GM19452 (cell line): ENCODE measurements at regions not wholly inside any gene's neighbourhood (a gene's known extent, or its start where the extent isn't known, plus 50 kb on each side); places are given as distances from the start of the nearest gene placed in this dataset.
"Not testable (repeated sequence)": the region's sequence is repeated elsewhere in the genome, so short reads cannot be mapped to it uniquely, and the experiment has no call there.

Experiments
- ATAC-seq: cut with Tn5 transposase; IDR thresholded peaks from one replicate; pipeline ENCODE4 v1.9.1; 2021; ENCODE audit not compliant: unreplicated experiment

DNA sequence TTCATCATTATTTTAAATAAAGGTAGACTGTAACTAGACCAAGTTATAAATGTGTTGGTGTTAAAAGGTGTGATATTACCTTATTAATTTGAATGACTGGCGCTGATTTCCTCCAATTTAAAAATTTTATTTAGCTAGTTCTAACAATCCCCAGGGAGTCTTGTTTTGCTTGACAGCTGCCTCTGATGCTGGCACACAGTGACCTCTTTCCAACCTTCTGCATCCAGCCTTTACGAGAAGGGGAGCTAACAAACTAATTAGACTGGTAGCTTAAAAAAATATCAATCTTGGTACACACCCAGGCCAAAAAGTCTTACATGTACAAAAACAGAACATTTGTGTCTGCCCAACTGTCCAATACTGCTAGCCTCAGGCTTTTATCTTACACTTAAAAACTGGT, 51.8 kb upstream of the ENPEP start:
- no peak for ATAC-seq

DNA sequence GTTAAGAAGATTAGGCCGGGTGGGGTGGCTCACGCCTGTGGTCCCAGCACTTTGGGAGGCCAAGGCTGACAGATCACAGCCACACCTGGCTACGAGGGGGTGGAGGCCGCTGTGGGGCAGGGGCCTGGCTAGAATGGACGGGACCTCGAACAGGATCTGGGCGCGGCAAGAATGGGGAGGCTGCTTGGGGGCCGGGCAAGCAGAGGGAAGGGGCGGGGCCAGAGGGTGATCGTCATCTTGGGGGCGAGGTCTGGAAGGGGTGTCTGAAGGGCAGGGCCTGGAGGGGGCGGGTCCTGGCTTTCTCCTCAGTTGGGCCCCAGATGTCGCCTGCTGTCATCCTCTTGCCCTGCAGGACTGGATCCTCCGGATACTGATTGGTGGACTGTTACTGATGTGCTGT, 57.3 kb upstream of the ENPEP start:
- no peak for ATAC-seq

DNA sequence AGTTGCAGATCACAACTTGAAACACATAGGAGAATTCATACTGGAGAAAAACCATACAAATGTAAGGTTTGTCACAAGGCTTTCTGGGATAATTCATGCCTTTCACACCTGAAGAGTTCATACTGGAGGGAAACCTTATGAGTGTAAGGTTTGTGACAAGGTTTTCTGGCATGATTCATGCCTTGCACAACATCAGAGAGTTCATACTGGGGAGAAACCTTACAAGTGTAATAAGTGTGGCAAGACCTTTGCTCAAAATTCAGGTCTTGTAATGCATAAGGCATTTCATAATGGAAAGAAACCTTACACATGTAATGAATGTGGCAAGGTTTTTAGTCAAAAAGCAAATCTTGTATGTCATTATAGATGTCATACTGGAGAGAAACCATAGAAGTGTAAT, 58.8 kb upstream of the ENPEP start:
- no peak for ATAC-seq

DNA sequence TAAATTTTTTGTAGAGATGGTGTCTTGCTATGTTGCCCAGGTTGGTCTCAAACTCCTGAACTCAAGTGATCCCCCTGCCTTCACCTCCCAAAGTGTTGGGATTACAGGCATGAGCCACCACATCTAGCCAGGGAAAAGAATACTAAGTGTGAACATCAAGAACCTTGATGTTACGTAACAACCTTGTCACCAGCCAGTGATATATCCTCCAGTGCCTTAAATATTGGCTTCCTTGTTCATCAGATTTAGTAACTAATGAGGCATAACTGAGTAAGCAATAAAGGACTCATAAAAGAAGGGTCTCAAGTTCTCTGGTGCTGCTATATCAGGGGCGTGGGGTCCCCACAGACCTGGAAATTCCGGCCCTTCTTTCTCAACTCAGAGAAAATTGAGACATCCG, 60.5 kb upstream of the ENPEP start:
- no peak for ATAC-seq

DNA sequence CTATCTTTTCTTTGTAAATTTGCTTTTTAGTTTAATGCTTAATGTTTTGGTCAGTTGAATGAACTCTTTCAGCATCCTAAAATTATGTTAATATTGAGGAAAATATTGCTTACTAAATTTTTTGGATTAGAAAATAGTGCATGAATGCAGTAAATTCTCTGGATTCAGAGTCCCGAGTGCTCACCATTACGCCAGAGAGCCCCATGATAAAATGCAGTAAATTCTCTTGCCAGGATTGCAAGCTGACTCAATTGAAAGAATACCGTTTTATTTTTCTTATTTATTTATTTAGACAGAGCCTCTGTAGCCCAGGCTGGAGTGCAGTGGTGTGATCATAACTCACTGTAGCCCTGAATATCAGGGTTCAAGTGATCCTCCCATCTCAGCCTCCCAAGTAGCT, 60.9 kb upstream of the ENPEP start:
- ATAC-seq = no peak

DNA sequence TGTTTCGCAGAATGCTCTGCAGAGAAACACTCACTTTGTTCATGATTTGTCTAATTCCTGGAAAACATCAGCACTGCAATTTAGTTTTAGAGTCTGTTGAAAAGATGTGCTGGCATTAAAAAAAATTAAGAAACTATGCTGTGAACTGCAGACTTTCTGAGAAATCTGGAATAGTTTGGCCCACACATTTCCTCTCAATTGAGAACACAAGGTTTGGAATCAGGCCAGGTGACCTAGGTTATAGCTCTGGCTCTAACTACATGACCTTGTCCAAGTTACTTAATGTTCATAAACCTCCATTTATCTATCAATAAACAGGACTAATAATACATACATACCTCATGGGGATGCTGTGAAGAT, 61.4 kb upstream of the ENPEP start:
- no peak for ATAC-seq

DNA sequence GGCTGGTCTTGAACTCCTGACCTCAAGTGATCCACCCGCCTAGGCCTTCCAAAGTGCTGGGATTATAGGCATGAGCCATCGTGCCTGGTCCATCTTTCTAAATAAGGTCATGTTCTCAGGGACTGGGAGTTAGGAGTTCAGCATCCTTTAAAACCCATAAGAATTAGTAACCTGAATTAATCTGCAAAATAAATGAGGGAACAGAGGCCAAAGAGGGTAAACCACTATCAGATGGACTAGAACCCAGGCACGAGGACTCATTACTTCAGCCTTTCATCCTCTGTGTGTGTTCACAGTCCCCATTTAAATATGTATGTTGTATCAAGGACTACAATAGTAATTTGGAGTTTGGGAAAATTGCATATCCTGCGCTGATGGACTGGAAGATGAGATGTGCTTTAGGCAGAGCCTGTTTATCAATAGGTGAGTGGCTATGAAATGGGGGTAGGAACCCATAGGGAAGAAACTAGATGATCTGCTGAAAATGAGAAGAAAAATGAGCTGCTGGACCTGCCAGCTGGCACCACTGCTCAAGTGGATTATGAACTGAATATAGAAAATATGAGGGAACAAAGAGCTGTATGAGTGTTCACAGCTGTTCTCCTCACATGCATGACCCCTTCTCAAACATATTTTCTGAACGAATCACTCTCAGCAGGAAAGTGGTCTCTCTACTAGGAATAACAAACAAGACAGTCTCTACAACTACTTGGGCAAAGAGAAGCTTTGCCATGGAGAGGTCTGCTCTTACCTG, 62.0 kb upstream of the ENPEP start:
- ATAC-seq = not testable (repeated sequence)

DNA sequence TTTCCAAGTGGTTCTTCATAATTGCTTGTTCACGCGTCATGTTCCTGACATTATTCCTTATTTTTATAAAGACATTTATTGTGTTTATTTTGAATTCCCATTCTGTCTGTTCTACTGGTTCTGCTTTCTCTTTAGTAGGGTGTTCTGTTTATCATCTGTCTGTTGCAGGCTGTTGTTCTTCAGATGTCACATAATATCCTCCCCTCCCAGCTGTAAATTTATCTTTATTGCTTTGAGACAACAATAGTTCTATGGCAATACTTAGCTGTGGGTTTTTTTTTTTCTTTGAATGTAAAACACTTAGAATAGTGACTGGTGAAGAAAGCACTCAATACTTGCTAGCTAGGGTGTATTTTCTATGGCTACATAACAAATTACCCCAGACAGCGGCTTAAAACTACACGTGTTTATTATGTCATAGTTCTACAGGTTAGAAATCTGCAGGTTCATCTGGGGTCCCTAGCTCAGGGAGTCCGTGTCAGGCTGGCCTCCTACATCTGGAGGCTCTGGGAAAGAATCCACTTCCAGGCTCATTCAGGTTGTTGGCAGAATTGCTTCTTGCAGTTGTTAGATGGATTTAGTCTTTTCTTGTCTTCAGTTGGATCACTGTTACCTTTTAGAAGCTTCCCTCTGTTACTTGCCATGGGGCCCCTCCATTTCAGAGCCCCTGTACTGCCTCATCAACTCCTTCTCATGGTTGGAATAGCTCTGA, 63.4 kb upstream of the ENPEP start:
- no peak for ATAC-seq

DNA sequence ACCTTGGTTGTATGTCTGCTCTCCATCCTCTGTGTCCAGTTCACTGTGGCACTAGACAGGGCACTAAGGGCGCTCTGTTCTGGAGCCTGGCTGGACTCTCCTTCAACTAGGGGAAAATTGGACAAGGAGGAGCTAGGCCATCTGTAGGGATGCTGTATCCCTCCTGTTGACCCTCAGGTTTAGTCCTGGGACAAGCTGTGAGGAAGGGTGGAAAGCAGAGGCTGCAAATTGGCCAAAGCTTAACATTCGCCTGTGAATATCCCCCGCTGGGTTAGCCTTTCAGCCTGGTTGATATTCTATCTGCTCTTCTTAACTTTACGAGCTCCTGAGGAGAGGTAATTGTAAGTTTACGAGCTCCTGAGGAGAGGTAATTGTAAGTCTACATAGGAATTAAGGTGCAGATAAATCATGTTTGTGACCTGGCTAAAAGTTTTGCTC, 64.4 kb upstream of the ENPEP start:
- no peak for ATAC-seq

DNA sequence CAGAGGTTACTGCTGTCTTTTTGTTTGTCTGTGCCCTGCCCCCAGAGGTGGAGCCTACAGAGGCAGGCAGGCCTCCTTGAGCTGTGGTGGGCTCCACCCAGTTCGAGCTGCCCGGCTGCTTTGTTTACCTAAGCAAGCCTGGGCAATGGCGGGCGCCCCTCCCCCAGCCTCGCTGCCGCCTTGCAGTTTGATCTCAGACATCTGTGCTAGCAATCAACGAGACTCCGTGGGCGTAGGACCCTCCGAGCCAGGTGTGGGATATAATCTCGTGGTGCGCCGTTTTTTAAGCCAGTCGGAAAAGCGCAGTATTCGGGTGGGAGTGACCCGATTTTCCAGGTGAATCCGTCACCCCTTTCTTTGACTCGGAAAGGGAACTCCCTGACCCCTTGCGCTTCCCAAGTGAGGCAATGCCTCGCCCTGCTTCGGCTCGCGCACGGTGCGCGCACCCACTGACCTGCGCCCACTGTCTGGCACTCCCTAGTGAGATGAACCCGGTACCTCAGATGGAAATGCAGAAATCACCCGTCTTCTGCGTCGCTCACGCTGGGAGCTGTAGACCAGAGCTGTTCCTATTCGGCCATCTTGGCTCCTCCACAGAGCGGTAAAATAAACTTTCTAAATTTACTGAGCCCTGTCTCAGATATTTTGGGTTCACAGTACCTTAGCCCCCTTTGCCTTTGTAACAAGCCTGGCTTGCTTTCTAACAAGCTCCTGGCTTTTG, 64.9 kb upstream of the ENPEP start:
- not testable (repeated sequence) for ATAC-seq

DNA sequence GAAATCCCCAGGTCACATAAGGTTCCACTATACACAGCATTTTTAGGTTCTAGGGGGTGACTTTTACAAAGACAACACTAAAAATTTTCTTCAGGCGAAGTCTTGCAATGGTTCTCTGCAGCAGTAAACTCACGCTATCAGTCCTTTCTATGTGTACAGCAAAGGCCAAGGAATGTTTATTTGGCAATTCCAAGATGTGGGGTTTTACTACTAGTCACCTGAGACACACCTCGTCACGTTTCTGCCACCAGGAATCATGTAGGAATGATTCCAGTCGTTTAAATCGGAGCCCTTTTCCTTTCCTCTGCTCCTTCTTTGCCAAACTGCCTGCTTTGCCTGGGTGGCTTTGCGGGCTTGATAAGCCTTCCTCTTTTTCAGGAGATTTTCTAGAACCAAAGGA, 75.9 kb upstream of the ENPEP start:
- ATAC-seq = no peak

DNA sequence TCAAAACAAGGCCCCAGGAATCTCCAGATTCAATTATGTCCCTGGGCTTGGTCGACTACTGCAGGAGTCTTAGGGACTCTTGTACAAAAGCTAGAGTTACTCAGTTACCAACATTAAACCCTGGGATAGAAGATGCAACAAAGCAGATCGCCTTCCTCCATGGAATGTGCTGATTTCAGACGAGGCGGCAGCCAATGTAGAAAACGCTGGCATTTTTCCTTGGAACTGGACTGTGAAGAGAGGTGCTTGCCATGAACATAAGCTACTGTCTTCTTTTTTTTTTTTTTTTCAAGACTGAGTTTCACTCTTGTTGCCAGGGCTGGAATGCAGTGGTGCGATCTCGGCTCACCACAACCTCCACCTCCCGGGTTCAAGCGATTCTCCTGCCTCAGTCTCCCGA, 76.9 kb upstream of the ENPEP start:
- ATAC-seq = not testable (repeated sequence)

DNA sequence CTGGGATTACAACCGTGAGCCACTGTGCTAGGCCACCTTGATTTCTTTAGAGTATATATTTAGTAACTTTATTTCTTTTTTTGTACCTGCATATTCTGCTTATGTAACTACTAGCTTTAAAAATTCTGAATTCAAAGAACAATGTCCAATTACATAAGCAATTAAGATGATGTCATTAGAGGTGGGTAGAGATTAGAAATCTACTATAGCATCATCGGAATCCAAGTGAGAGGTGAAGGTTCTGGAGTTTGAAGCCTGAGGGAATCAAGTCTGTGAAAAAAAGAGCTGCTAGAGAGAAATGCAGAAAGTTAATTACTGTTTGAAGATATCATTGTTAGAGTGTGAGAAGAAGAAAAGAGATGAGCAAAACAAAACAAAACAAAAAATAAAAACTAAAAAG, 79.0 kb upstream of the ENPEP start:
- ATAC-seq = no peak

DNA sequence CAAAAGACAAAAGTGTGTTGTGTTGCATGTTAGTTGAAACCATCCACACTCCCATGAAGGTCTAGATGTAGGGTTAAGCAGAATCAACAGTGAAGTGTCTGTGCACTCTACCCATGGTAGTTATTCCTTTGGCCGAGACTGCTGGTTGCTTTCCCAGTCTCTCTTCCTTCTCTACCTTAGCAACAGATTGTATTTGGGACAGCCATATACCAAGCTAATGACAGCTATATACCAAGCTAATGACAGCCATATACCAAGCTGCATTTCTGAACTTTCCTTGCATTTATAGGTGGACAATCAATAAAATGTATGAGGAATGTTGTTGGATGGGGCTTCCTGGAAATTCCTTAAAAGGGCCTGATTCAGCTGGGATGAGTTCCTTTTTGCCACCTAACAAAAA, 80.5 kb upstream of the ENPEP start:
- no peak for ATAC-seq

DNA sequence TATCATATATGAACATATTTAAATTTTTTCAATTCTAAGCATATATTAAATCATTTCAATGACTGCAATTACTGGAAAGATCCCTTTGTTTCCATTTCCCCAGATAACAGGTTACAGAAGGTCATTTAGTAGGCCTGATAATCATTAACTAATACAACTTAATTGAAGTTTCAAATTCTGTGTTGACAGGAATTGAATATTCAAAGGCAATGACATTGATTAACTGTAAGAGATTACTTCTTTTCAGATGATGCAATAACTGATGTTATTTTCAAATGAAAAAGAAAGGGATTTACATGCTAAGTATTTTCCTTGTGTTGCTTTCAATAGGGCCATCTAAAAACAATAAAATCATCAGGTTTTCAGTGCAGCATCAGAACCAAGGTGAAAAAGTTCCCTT, 81.1 kb upstream of the ENPEP start:
- ATAC-seq = no peak

DNA sequence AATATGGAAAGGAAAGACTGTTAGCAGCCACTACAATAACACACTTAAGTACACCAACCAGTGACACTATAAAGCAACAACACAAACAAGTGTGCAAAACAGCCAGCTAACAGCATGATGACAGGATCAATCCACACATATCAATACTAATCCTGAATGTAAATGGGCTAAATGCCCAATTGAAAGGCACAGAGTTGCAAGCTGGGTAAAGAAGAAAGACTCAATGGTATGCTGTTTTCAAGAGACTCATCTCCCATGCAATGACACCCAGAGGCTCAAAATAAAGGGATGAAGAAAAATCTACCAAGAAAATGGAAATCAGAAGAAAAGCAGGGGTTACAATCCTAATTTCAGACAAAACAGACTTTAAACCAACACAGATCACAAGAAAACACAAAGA, 94.2 kb upstream of the ENPEP start:
- no peak for ATAC-seq

DNA sequence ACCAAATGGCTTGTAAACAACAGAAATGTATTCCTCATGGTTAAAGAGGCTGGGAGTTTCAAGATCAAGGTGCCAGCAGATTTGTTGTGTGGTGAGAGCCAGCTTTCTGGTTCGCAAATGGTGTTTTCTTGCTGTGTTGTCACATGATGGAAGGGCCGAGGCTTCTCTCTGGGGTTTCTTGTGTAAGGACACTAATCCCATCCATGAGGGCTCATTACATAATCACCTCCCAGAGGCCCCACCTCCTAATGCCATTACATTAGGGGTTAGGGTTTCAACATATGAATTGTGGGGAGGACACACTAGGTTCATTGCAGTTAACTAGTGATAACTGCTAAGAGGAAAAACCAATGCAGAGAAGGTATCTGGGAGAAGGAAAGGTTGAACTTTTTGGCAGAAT, 103.5 kb upstream of the ENPEP start:
- ATAC-seq = no peak

DNA sequence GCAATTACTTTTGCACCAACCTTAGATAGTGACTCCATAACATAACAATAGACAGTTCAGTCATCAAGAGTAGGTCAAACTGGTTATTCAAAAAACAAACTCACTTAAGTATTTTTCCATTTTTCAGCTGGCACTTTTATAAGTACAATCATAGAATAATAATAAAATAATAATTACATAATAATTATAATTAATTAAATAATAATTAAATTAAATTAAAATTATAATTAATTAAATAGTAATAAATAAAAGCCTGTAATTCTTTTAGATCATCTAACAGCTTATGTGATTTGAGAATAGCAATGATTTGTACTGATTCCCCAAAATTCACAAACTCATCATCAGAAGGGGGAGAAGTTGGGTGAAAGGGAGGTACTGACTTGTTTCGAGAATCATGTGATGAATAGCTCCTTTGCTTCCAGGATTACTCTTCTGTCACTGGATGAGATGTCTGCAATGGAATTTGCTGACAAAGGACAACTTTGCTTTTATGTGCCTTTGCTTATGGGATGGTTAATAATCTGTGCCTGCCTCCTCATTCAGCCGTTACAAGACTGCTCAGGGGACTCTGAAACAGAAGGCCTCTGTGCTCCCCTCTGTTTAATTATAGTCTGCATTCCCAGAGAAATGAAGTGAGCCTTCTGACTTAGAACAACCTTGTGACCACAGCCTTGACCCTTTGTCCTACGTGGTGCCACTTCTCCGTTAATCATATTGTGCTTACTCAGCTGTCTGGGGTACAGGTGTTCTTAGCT, 104.8 kb upstream of the ENPEP start:
- ATAC-seq = no peak

DNA sequence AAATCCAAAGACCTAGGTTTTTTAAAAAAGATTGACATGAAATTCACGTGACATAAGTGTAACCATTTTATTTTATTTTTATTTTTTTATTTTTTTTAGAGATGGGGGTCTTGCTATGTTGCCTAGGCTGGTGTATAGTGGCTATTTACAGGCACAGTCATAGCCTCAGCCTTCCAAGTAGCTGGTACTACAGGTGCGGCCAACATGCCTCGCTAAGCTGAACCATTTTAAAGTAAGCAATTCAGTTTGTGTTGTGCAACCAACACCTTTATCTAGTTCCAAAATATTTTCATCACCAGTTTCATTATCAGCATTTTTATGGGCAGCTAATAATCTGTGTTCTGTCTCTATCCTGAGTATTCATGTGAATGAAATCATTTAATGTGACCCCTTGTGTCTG, 107.5 kb upstream of the ENPEP start:
- ATAC-seq = no peak

DNA sequence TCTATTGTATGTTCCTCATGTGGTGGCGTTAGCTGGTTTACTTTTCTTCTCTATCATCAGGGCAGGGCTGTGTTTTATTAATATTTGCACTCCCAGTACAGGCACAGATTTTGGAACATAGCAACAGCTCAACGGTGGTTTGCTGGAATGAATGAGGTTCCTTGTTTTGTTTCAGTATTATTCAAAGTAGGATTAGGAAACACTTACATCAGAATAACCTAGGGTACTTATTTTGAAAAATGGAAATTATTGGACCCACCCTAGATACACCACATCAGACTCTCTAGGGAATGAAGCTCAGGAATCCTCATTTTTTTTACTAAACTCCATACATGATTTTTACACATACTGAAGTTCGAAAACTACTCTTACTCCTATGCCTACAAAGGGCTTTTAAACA, 108.8 kb upstream of the ENPEP start:
- ATAC-seq = no peak

DNA sequence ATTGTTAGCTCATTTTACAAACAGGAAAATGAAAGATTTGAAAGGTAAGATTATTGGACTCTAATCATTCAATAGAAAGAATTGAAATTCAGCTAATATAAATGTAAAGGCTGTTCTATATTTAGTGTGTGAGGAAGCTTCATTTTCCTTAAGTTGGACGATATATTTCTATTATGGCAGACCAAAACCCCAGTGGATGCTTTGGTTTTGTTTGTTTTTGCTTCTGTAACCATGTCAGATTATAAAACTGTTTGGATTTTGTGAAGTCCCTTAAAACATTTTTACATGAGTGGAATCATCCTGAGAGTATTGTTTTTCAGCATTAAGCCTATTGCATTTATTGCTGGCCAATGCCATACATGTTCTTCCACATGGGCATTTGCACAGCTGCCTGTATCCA, 110.2 kb upstream of the ENPEP start:
- ATAC-seq = no peak
